Spleen (tissue), 11 donors: ENCODE measurements at regions not wholly inside any gene's neighbourhood (a gene's known extent, or its start where the extent isn't known, plus 50 kb on each side); places are given as distances from the start of the nearest gene placed in this dataset.

ENCODE experiments used
- DNase-seq: peaks from one replicate; pipeline ENCODE4 v3.0.0-alpha.2; 2020
- H3K27ac ChIP-seq, 8 donors: fragments of 200-600 bp; sonication (generic) in 7 of 8; 1 replicate in 4 of 8; 2 replicates in 4 of 8; pipeline versions ENCODE4 v1.5.0 to v1.8.0; 2016 to 2021; ENCODE audit warnings: inconsistent platforms in 4 of 8, mild to moderate bottlenecking in 4 of 8, moderate library complexity in 1 of 8
- H3K27me3 ChIP-seq, 7 donors: fragments of 200-600 bp; sonication (generic) in 6 of 7; replicated peaks in 1 of 7; 1 replicate in 4 of 7; 2 replicates in 3 of 7; pipeline versions ENCODE4 v1.5.0 to v1.8.0; 2016 to 2021; ENCODE audit warnings: inconsistent platforms in 3 of 7, mild to moderate bottlenecking in 1 of 7
- H3K36me3 ChIP-seq, 6 donors: fragments of 200-600 bp; sonication (generic) in 5 of 6; 1 replicate in 4 of 6; 2 replicates in 2 of 6; pipeline versions ENCODE4 v1.5.0 to v1.8.0; 2016 to 2021; ENCODE audit warnings: inconsistent platforms in 2 of 6
- H3K4me1 ChIP-seq, 6 donors: fragments of 200-600 bp; sonication (generic) in 5 of 6; 1 replicate in 3 of 6; 2 replicates in 3 of 6; pipeline versions ENCODE4 v1.5.0 to v1.8.0; 2016 to 2021; ENCODE audit warnings: inconsistent platforms in 3 of 6
- H3K4me3 ChIP-seq, 8 donors: fragments of 200-600 bp; sonication (generic) in 7 of 8; 1 replicate in 4 of 8; 2 replicates in 4 of 8; pipeline versions ENCODE4 v1.5.0 to v1.8.0; 2016 to 2021; ENCODE audit warnings: inconsistent platforms in 4 of 8, mild to moderate bottlenecking in 4 of 8, moderate library complexity in 2 of 8
- H3K9me3 ChIP-seq, 8 donors: fragments of 200-600 bp; sonication (generic) in 7 of 8; 1 replicate in 4 of 8; 2 replicates in 4 of 8; pipeline versions ENCODE4 v1.5.0 to v1.8.0; 2016 to 2021; ENCODE audit warnings: inconsistent platforms in 4 of 8
- POLR2A ChIP-seq, 3 donors: fragments of 450-650 bp; IDR thresholded peaks; one replicate each; pipeline ENCODE4 v1.5.1; 2017; ENCODE audit warnings: antibody characterized with exemption in 3 of 3, mild to moderate bottlenecking in 1 of 3
- POLR2AphosphoS5 ChIP-seq, 3 donors: sonication (generic); formaldehyde crosslinking; IDR thresholded peaks; one replicate each; pipeline ENCODE4 v1.5.1; 2017; ENCODE audit warnings: antibody characterized with exemption in 3 of 3
- WGBS, 5 donors: extraction: QIAGEN DNeasy Blood & Tissue Kit in 3 of 5; methylation state at CpG; one replicate each; pipeline versions ENCODE4 v1.1.5 to v1.1.7; 2013 to 2018; 5-methylcytosine and 5-hydroxymethylcytosine counted together
- intact Hi-C: fragments of 100-400 bp; cut with DNase I; formaldehyde crosslinking; loops from one replicate; pipeline ENCODE4 v1.15.0; 2023; ENCODE audit warnings: low total_unique reads
- TF ChIP-seq, protein P1 (sequence below), 11 experiments: fragments of 200-600 bp in 7 of 11; fragments of 450-650 bp in 4 of 11; sonication (generic) in 4 of 11; IDR thresholded peaks in 8 of 11; conservative IDR thresholded peaks in 3 of 11; 1 replicate in 7 of 11; 2 replicates in 4 of 11; pipeline versions ENCODE4 v1.4.0 to v1.8.0; 2016 to 2021; ENCODE audit warnings: antibody characterized with exemption in 11 of 11, inconsistent platforms in 4 of 11, mild to moderate bottlenecking in 1 of 11
- donor health status: healthy with polysubstance abuse.
- donor health status: DM: no; HTN: no; CAD: no; lungs with moderate emphysema.
- donor health status: DM: no; HTN: no; CAD: no.
- donor health status: Bipolar disorder and iron deficiency.
- donor health status: healthy.
- donor health status: DM: no; HTN: no; CAD: no.
- donor health status: DM: yes; HTN: yes; CAD: no.

DNA sequence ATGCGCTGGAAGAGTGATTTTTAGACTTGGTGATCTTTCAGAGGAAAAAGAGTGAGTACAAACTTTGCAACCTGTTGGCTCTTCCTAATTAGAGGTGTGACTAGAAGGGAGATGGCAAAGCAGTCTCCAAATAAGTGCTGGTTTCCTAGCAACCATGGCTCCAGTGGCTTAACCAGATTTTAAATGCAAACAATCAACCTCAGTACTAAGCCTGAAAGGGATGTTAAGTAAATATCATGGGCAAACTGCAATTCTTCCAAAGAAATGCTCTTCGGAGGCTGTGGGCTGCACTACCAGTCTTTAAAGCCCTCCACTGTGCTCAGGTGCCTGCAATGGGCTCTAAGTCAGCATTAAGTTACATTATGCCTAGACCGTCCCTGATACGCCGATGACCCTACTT is 678.1 kb upstream of the CCDC54 start:
- Histone ChIP-seq H3K27me3 (no peaks in the 10 kb centered on the region), H3K9me3 (no peaks in the 10 kb centered on the region), H3K27ac (no peak overlapping the region), H3K4me3 (no peak overlapping the region), H3K4me1 (no peaks in the 10 kb centered on the region), H3K36me3 (no peaks in the 10 kb centered on the region)
- WGBS, 5 donors = 89 to 95% (median 91%) methylated on average over 5 of the region's 5 CpGs
- intact Hi-C loops = no loop called here
- no peak for DNase-seq
- TF ChIP-seq POLR2AphosphoS5 (IDR thresholded peaks at IDR 0.05) (no peak), POLR2A (IDR thresholded peaks at IDR 0.05) (no peak)
- TF ChIP-seq, protein P1, sequence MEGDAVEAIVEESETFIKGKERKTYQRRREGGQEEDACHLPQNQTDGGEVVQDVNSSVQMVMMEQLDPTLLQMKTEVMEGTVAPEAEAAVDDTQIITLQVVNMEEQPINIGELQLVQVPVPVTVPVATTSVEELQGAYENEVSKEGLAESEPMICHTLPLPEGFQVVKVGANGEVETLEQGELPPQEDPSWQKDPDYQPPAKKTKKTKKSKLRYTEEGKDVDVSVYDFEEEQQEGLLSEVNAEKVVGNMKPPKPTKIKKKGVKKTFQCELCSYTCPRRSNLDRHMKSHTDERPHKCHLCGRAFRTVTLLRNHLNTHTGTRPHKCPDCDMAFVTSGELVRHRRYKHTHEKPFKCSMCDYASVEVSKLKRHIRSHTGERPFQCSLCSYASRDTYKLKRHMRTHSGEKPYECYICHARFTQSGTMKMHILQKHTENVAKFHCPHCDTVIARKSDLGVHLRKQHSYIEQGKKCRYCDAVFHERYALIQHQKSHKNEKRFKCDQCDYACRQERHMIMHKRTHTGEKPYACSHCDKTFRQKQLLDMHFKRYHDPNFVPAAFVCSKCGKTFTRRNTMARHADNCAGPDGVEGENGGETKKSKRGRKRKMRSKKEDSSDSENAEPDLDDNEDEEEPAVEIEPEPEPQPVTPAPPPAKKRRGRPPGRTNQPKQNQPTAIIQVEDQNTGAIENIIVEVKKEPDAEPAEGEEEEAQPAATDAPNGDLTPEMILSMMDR (IDR thresholded peaks at IDR 0.05 in 8 of 11, conservative IDR thresholded peaks at IDR 0.05 in 3 of 11) = no peak

- intact Hi-C loops = no loop called here
- no peak overlapping the region for H3K27ac ChIP-seq
- H3K4me1 ChIP-seq = no peaks in the 10 kb centered on the region
- no peaks in the 10 kb centered on the region for H3K36me3 ChIP-seq
- no peak overlapping the region for H3K4me3 ChIP-seq
- H3K27me3 ChIP-seq = no peaks in the 10 kb centered on the region
- TF ChIP-seq POLR2A (IDR thresholded peaks at IDR 0.05) (no peak), POLR2AphosphoS5 (IDR thresholded peaks at IDR 0.05) (no peak)
- TF ChIP-seq, protein P1 (IDR thresholded peaks at IDR 0.05 in 8 of 11, conservative IDR thresholded peaks at IDR 0.05 in 3 of 11) = no peak
- DNase-seq = no peak
- 80 to 95% (median 92%) methylated on average over 1 of the region's 1 CpG for WGBS, 5 donors
- H3K9me3 ChIP-seq = no peaks in the 10 kb centered on the region
Measured at GRCh38 chr3:106700981-106701380, 676.3 kb upstream of the CCDC54 start.

- intact Hi-C loops = no loop called here
- Histone ChIP-seq H3K9me3 (no peaks in the 10 kb centered on the region), H3K27ac (no peak overlapping the region), H3K4me1 (no peaks in the 10 kb centered on the region), H3K27me3 (no peaks in the 10 kb centered on the region), H3K36me3 (no peaks in the 10 kb centered on the region), H3K4me3 (no peak overlapping the region)
- TF ChIP-seq, protein P1 (IDR thresholded peaks at IDR 0.05 in 8 of 11, conservative IDR thresholded peaks at IDR 0.05 in 3 of 11) = no peak
- no peak for TF ChIP-seq POLR2A (IDR thresholded peaks at IDR 0.05)
- no peak for TF ChIP-seq POLR2AphosphoS5 (IDR thresholded peaks at IDR 0.05)
- 81 to 95% (median 92%) methylated on average over 2 of the region's 2 CpGs for WGBS, 5 donors
- no peak for DNase-seq
Measured at GRCh38 chr3:106703524-106703923, 673.7 kb upstream of the CCDC54 start.

GRCh38 chr3:106707347-106707746 is 669.9 kb upstream of the CCDC54 start:
- intact Hi-C loops = no loop called here
- Histone ChIP-seq H3K27ac (no peak overlapping the region), H3K4me1 (no peaks in the 10 kb centered on the region), H3K4me3 (no peak overlapping the region), H3K36me3 (no peaks in the 10 kb centered on the region), H3K27me3 (no peaks in the 10 kb centered on the region), H3K9me3 (no peaks in the 10 kb centered on the region)
- TF ChIP-seq POLR2A (IDR thresholded peaks at IDR 0.05) = no peak
- no peak for TF ChIP-seq POLR2AphosphoS5 (IDR thresholded peaks at IDR 0.05)
- TF ChIP-seq, protein P1 (IDR thresholded peaks at IDR 0.05 in 8 of 11, conservative IDR thresholded peaks at IDR 0.05 in 3 of 11) = no peak
- no peak for DNase-seq
- WGBS, 5 donors = 56 to 91% (median 86%) methylated on average over 1 of the region's 1 CpG
